DND-41 (cell line): ENCODE measurements at regions not wholly inside any gene's neighbourhood (a gene's known extent, or its start where the extent isn't known, plus 50 kb on each side); places are given as distances from the start of the nearest gene placed in this dataset.

Experiments used
- ATAC-seq: fragments of 200-7000 bp; cut with Tn5 transposase; 3 replicates; pipeline ENCODE4 v1.9.1; 2021; ENCODE audit warnings: low read depth; ENCODE audit not compliant: insufficient read depth
- DNase-seq: peaks from one replicate; pipeline ENCODE4 v3.0.0-alpha.2; 2020
- H2AFZ ChIP-seq: 2 replicates; pipeline ENCODE4 v1.6.0; 2012; ENCODE audit warnings: low read depth, low read length
- H3K27ac ChIP-seq: 2 replicates; pipeline ENCODE4 v1.5.1; 2012; ENCODE audit warnings: low read length, inconsistent platforms
- H3K27me3 ChIP-seq: fragments of 200-600 bp; sonication (generic); 2 replicates; pipeline ENCODE4 v1.6.0; 2012; ENCODE audit warnings: low read length, mild to moderate bottlenecking, inconsistent platforms; ENCODE audit not compliant: insufficient read depth, poor library complexity
- H3K36me3 ChIP-seq: 2 replicates; pipeline ENCODE4 v1.5.1; 2012; ENCODE audit warnings: low read length, inconsistent platforms; ENCODE audit not compliant: insufficient read depth
- H3K4me1 ChIP-seq: 2 replicates; pipeline ENCODE4 v1.5.1; 2012; ENCODE audit warnings: mild to moderate bottlenecking, low read length; ENCODE audit not compliant: insufficient read depth
- H3K4me2 ChIP-seq: 2 replicates; pipeline ENCODE4 v1.6.0; 2012; ENCODE audit warnings: mild to moderate bottlenecking, moderate library complexity, low read length, inconsistent platforms; ENCODE audit not compliant: insufficient read depth
- H3K4me3 ChIP-seq, 2 experiments: fragments of 200-600 bp in 1 of 2; shearing (Covaris generic) in 1 of 2; 2 replicates each; pipeline ENCODE4 v1.5.1; 2012 to 2016; ENCODE audit warnings: inconsistent platforms in 2 of 2, low read length in 2 of 2, mild to moderate bottlenecking in 2 of 2, low read depth in 1 of 2, moderate library complexity in 1 of 2
- H3K79me2 ChIP-seq: 2 replicates; pipeline ENCODE4 v1.6.0; 2012; ENCODE audit warnings: low read length, inconsistent platforms; ENCODE audit not compliant: insufficient read depth
- H3K9ac ChIP-seq: 2 replicates; pipeline ENCODE4 v1.6.0; 2012; ENCODE audit warnings: low read depth, mild to moderate bottlenecking, inconsistent platforms, low read length, moderate library complexity
- H3K9me3 ChIP-seq: 2 replicates; pipeline ENCODE4 v1.5.1; 2012; ENCODE audit warnings: low read length, moderate library complexity, mild to moderate bottlenecking, inconsistent platforms; ENCODE audit not compliant: insufficient read depth, severe bottlenecking
- H4K20me1 ChIP-seq: 2 replicates; pipeline ENCODE4 v1.6.0; 2012; ENCODE audit warnings: low read length; ENCODE audit not compliant: insufficient read depth
- EZH2 ChIP-seq: IDR thresholded peaks from 3 replicates; pipeline ENCODE4 v1.6.1; 2012; ENCODE audit warnings: borderline replicate concordance, low read depth, mild to moderate bottlenecking, moderate library complexity, low read length, inconsistent platforms; ENCODE audit not compliant: severe bottlenecking
- TF ChIP-seq, protein P1 (sequence below): IDR thresholded peaks from 2 replicates; pipeline ENCODE4 v1.5.1; 2012; ENCODE audit warnings: borderline replicate concordance, low read length, moderate library complexity, mild to moderate bottlenecking; ENCODE audit not compliant: poor library complexity, severe bottlenecking; ENCODE audit errors: extremely low read depth

DNA sequence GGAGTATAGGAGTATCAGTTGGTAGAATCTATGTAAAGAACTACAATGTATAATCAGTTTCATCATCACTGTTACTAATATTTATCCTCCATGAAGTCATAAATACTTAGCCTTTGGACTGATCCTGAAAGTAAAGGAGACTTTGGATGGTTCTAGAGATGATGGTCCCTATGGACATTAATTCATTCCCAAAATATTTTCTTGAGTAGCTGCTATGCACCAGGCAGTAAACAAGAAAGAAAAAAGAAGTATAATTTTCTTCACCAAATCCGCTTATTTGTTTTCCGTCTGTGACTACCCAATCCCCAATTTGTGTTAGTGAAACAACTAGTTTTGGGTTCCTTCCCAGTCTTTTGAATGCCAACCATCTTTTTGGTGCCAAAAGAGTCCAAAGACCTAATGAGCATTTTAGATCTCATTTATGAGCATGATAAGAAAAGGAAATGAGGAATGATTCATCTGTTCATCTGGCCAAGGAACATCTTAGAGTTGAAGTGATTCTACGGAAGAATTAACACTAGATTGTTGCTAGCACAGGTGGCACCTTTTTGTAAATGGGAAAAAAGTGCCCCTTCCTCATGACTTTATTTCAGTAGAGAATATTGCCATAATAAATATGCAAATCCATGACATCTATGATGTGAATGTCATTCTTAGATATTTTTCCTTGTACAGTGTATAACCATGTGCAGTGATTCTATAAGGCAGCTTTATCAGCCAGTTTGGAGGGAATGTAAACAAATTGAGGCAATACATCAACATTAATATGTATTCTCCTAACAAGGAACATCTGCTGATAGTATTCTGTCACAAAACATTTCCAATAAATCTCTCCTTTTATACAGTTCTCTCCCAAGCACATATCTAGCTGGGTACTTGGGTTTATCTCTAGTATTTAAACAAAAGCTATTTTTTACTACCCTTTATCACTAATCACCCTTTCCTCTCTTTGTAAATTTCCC, 85.1 kb upstream of the CCDC91 start:
- TF ChIP-seq, protein P1, sequence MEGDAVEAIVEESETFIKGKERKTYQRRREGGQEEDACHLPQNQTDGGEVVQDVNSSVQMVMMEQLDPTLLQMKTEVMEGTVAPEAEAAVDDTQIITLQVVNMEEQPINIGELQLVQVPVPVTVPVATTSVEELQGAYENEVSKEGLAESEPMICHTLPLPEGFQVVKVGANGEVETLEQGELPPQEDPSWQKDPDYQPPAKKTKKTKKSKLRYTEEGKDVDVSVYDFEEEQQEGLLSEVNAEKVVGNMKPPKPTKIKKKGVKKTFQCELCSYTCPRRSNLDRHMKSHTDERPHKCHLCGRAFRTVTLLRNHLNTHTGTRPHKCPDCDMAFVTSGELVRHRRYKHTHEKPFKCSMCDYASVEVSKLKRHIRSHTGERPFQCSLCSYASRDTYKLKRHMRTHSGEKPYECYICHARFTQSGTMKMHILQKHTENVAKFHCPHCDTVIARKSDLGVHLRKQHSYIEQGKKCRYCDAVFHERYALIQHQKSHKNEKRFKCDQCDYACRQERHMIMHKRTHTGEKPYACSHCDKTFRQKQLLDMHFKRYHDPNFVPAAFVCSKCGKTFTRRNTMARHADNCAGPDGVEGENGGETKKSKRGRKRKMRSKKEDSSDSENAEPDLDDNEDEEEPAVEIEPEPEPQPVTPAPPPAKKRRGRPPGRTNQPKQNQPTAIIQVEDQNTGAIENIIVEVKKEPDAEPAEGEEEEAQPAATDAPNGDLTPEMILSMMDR = no peak
- Histone ChIP-seq H3K79me2 (no peaks in the 10 kb centered on the region), H3K36me3 (no peaks in the 10 kb centered on the region), H2AFZ (no peak overlapping the region), H3K27ac (no peak overlapping the region), H3K9ac (no peak overlapping the region), H3K4me2 (no peak overlapping the region), H4K20me1 (no peaks in the 10 kb centered on the region), H3K27me3 (no peaks in the 10 kb centered on the region), H3K4me1 (peaks cover 28% of the 10 kb centered on the region), H3K9me3 (no peaks in the 10 kb centered on the region), H3K4me3 (no peak overlapping the region)
- no peak for DNase-seq
- ATAC-seq = no peak

DNA sequence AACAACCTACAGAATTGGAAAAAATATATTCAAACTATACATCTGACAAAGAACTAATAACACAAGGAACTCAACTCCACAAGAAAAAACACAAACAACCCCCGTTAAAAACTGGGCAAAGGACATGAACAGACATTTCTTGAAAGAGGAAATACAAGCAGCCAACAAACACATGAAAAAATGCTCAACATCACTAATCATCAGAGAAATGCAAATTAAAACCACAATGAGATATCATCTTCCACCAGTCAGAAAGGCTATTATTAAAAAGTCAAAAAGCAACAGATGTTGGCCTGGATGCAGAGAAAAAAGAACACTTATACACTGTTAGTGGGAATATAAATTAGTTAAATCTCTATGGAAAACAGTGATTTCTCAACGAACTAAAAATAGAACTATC, 82.6 kb upstream of the CCDC91 start:
- H3K9ac ChIP-seq = no peak overlapping the region
- H3K4me1 ChIP-seq = peaks cover 28% of the 10 kb centered on the region
- H2AFZ ChIP-seq = no peak overlapping the region
- H3K9me3 ChIP-seq = no peaks in the 10 kb centered on the region
- H3K36me3 ChIP-seq = no peaks in the 10 kb centered on the region
- no peak for DNase-seq
- H3K79me2 ChIP-seq = no peaks in the 10 kb centered on the region
- H3K4me2 ChIP-seq = no peak overlapping the region
- no peaks in the 10 kb centered on the region for H4K20me1 ChIP-seq
- no peaks in the 10 kb centered on the region for H3K27me3 ChIP-seq
- no peak overlapping the region for H3K4me3 ChIP-seq
- TF ChIP-seq, protein P1 = no peak
- no peak for TF ChIP-seq EZH2
- no peak for ATAC-seq
- no peak overlapping the region for H3K27ac ChIP-seq

- H3K4me2 ChIP-seq = no peak overlapping the region
- no peaks in the 10 kb centered on the region for H3K27me3 ChIP-seq
- peak overlapping the region; percentile 39; the same call in 1 of the 2 replicates for H3K27ac ChIP-seq
- no peak overlapping the region for H2AFZ ChIP-seq
- H3K4me3 ChIP-seq = no peak overlapping the region
- TF ChIP-seq, protein P1 = no peak
- TF ChIP-seq EZH2 = no peak
- H4K20me1 ChIP-seq = no peaks in the 10 kb centered on the region
- no peaks in the 10 kb centered on the region for H3K9me3 ChIP-seq
- no peak overlapping the region for H3K9ac ChIP-seq
- ATAC-seq (peak; percentile 97), DNase-seq (peak; percentile 49)
- no peaks in the 10 kb centered on the region for H3K36me3 ChIP-seq
- peaks cover 28% of the 10 kb centered on the region for H3K4me1 ChIP-seq
- H3K79me2 ChIP-seq = no peaks in the 10 kb centered on the region
Measured at GRCh38 chr12:28108599-28108998, 81.7 kb upstream of the CCDC91 start.
